Heart left ventricle (tissue), 16 donors: ENCODE measurements at regions not wholly inside any gene's neighbourhood (a gene's known extent, or its start where the extent isn't known, plus 50 kb on each side); places are given as distances from the start of the nearest gene placed in this dataset.

Experiments
- ATAC-seq, 4 donors: fragments of 200-7000 bp; cut with Tn5 transposase; one replicate each; pipeline ENCODE4 v1.9.1; 2020 to 2022; ENCODE audit warnings: moderate library complexity in 4 of 4, mild to moderate bottlenecking in 3 of 4, moderate number of reproducible peaks in 1 of 4
- DNase-seq, 5 donors: peaks; one replicate each; pipeline ENCODE4 v3.0.0-alpha.2; 2020
- H3K27ac ChIP-seq, 12 donors: fragments of 200-600 bp; sonication (generic) in 4 of 12; one replicate each; pipeline versions ENCODE4 v1.5.0 to v1.8.0; 2016 to 2022; ENCODE audit warnings: mild to moderate bottlenecking in 2 of 12
- H3K27me3 ChIP-seq, 9 donors: fragments of 200-600 bp; sonication (generic) in 2 of 9; one replicate each; pipeline versions ENCODE4 v1.5.1 to v1.8.0; 2016 to 2022; ENCODE audit warnings: mild to moderate bottlenecking in 3 of 9
- H3K36me3 ChIP-seq, 9 donors: fragments of 200-600 bp; sonication (generic) in 2 of 9; one replicate each; pipeline versions ENCODE4 v1.5.0 to v1.8.0; 2018 to 2022; ENCODE audit warnings: mild to moderate bottlenecking in 2 of 9
- H3K4me1 ChIP-seq, 12 donors: fragments of 200-600 bp; sonication (generic) in 4 of 12; one replicate each; pipeline versions ENCODE4 v1.5.0 to v1.8.0; 2016 to 2022; ENCODE audit warnings: mild to moderate bottlenecking in 3 of 12
- H3K4me3 ChIP-seq, 12 donors: fragments of 200-600 bp; sonication (generic) in 4 of 12; one replicate each; pipeline versions ENCODE4 v1.5.0 to v1.8.0; 2017 to 2022; ENCODE audit warnings: mild to moderate bottlenecking in 9 of 12, moderate library complexity in 4 of 12
- H3K9me3 ChIP-seq, 12 donors: fragments of 200-600 bp; sonication (generic) in 4 of 12; one replicate each; pipeline versions ENCODE4 v1.5.0 to v1.8.0; 2016 to 2022; ENCODE audit warnings: mild to moderate bottlenecking in 1 of 12
- POLR2A ChIP-seq, 2 donors: fragments of 450-650 bp; IDR thresholded peaks; one replicate each; pipeline ENCODE4 v1.6.1; 2017; ENCODE audit warnings: antibody characterized with exemption in 2 of 2, mild to moderate bottlenecking in 2 of 2, moderate library complexity in 2 of 2
- WGBS, 4 donors: extraction: QIAGEN DNeasy Blood & Tissue Kit in 2 of 4; methylation state at CpG; one replicate each; pipeline versions ENCODE4 v1.1.5 to v1.1.7; 2013 to 2018; 5-methylcytosine and 5-hydroxymethylcytosine counted together
- intact Hi-C, 10 donors: fragments of 100-400 bp; cut with DNase I; formaldehyde crosslinking; loops; one replicate each; pipeline versions ENCODE4 v1.11.1 to v1.14.2; 2022
- TF ChIP-seq, protein P1 (sequence below), 12 donors: fragments of 200-600 bp; sonication (generic) in 4 of 12; IDR thresholded peaks; one replicate each; pipeline versions ENCODE4 v1.5.0 to v1.8.0; 2018 to 2022; ENCODE audit warnings: antibody characterized with exemption in 12 of 12, mild to moderate bottlenecking in 5 of 12
- donor health status: ischemic (EF 13 %, LVEDD 7.1; RV severe dilation, severe dysfunction).
- donor health status: healthy with polysubstance abuse.
- donor health status: DM: no; HTN: yes; CAD: no.
- donor health status: DM: no; HTN: no; CAD: no.
- donor health status: ischemic (EF 25% LVEDD 6.9; RV normal size, moderate dysfunction).
- donor health status: ischemic (EF 25% LVEDD 5.7; RV mildly dilated, moderate dysfunction).
- donor health status: healthy.
- donor health status: DM: yes; HTN: yes; CAD: no.
- donor health status: ischemic (EF 35%, LVEDD 5.7; RV mildly dilated, moderate dysfunction).
- donor health status: nonischemic (EF 11% LVEDD 7.7; RV severe dilation, severe dysfunction).
- donor health status: DM: yes; HTN: yes; CAD: no.
- donor health status: PGD.
- donor health status: ischemic (EF 29% LVEDD 5.4; RV normal size, mild dysfunction).
- donor health status: nonischemic (EF 23%, LVEDD 6.1; RV moderate dilation, normal function).

DNA sequence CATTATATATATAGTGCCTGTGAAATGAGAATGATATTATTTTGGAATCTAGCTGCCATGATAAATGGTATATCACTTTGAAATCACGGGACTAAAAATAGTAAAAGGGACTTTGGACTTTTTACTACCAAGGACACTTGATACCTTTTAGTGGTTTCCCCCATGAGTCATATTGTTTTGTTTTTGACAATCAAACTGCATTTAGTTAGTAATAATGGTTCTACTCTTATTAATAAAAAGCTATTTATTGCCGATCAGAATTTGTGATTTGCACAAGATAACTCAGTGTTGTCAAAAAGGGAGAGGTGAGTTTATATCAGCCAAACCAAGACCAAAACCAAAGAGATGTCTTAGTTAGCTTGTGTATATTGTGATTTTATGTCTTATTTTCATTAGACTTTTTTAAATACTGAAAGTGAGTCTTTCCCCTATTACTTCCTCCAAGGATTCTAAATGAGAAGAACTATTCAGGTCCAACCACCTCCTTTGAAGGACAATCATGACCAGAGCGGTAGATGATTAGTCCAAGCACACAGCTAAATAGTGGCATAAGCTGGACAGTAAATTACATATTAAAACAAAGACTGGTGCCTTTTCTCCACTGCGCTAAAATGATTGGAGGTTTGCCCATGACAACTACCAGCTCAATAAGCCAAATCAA is 281.7 kb upstream of the ESRRG start:
- no peaks in the 10 kb centered on the region for H3K27me3 ChIP-seq
- no peak overlapping the region for H3K4me3 ChIP-seq
- no peak for DNase-seq
- H3K27ac ChIP-seq, result no peak overlapping the region
- WGBS, 4 donors, result 64 to 77% (median 72%) methylated on average over 4 of the region's 4 CpGs
- no peaks in the 10 kb centered on the region for H3K36me3 ChIP-seq
- TF ChIP-seq POLR2A (IDR thresholded peaks at IDR 0.05), result no peak
- TF ChIP-seq, protein P1, sequence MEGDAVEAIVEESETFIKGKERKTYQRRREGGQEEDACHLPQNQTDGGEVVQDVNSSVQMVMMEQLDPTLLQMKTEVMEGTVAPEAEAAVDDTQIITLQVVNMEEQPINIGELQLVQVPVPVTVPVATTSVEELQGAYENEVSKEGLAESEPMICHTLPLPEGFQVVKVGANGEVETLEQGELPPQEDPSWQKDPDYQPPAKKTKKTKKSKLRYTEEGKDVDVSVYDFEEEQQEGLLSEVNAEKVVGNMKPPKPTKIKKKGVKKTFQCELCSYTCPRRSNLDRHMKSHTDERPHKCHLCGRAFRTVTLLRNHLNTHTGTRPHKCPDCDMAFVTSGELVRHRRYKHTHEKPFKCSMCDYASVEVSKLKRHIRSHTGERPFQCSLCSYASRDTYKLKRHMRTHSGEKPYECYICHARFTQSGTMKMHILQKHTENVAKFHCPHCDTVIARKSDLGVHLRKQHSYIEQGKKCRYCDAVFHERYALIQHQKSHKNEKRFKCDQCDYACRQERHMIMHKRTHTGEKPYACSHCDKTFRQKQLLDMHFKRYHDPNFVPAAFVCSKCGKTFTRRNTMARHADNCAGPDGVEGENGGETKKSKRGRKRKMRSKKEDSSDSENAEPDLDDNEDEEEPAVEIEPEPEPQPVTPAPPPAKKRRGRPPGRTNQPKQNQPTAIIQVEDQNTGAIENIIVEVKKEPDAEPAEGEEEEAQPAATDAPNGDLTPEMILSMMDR (IDR thresholded peaks at IDR 0.05), result no peak
- intact Hi-C loops, result no loop called here
- H3K4me1 ChIP-seq, result no peaks in the 10 kb centered on the region
- H3K9me3 ChIP-seq, result no peaks in the 10 kb centered on the region
- ATAC-seq, result no peak

DNA sequence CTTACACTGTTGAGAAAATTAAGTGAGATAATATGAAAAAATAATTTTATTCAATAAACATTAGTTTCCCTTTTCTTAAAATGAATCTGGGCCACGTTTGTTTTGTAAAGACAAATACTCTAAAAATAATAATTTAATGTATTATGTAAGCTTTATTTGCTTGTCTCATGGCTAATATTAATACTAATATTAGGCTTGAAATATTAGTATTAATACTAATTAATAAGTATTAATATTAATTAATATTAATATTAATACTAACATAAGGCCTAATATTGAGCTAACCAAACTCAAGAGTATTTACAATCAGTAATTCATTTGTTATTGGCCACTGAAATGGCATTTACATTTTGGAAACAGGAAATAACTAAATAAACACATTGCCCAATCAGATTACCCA is 280.1 kb upstream of the ESRRG start:
- Histone ChIP-seq H3K27me3 (no peaks in the 10 kb centered on the region), H3K4me3 (no peak overlapping the region), H3K27ac (no peak overlapping the region), H3K9me3 (no peaks in the 10 kb centered on the region), H3K4me1 (no peaks in the 10 kb centered on the region), H3K36me3 (no peaks in the 10 kb centered on the region)
- DNase-seq (no peak), ATAC-seq (no peak)
- intact Hi-C loops, result no loop called here
- TF ChIP-seq, protein P1 (IDR thresholded peaks at IDR 0.05), result no peak
- no peak for TF ChIP-seq POLR2A (IDR thresholded peaks at IDR 0.05)
- 75 to 85% (median 77%) methylated on average over 1 of the region's 1 CpG for WGBS, 4 donors

DNA sequence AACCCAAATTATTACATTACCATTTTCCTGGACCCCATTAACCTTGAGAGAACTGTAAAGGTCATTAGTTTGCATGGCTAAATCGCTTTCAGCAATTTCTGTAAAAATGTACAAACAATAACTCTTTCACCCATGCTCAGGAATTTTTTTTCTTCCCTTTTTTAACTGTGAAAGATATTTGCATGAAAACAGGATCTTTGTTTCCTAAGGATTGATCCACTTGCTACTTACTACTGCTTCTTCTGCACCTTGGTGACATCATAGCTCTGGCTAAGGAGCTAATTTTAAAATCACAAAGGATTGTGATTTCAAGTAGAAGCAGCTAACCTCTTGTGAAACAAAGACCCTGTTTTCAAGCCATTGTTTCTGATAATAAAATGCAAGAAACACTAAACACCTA is 274.6 kb upstream of the ESRRG start:
- TF ChIP-seq POLR2A (IDR thresholded peaks at IDR 0.05), result no peak

DNA sequence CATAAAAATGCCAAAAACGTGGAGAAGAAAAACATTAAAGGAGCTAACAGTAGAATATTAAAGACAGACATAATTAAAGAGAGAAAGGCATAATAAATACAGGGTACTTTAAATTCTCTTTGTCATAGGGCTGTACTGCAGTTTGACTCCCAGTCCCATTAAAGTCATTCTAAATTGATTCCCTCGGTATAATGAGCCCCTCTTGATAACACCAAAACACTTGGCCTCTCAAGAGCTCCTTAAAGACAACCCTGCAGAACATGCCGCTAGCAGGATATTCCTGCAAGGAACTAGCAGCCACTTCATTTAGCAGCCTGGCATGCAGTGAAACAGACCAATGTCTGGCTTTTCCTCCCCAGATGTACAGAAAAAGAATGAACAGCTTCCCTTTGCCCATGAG is 273.8 kb upstream of the ESRRG start:
- no peaks in the 10 kb centered on the region for H3K36me3 ChIP-seq
- no peaks in the 10 kb centered on the region for H3K27me3 ChIP-seq
- H3K4me1 ChIP-seq, result no peaks in the 10 kb centered on the region
- H3K9me3 ChIP-seq, result no peaks in the 10 kb centered on the region
- no peak overlapping the region for H3K4me3 ChIP-seq
- ATAC-seq (no peak), DNase-seq (no peak)
- intact Hi-C loops, result no loop called here
- H3K27ac ChIP-seq, result no peak overlapping the region
- WGBS, 4 donors, result 50 to 59% (median 54%) methylated on average over 3 of the region's 3 CpGs
- TF ChIP-seq, protein P1 (IDR thresholded peaks at IDR 0.05), result no peak
- no peak for TF ChIP-seq POLR2A (IDR thresholded peaks at IDR 0.05)

More for the DNA sequence above, 274.6 kb upstream of the ESRRG start:
- no peaks in the 10 kb centered on the region for H3K9me3 ChIP-seq
- ATAC-seq, result no peak
- no peak for DNase-seq
- H3K4me1 ChIP-seq, result no peaks in the 10 kb centered on the region
- H3K4me3 ChIP-seq, result no peak overlapping the region
- no peaks in the 10 kb centered on the region for H3K27me3 ChIP-seq
- no peaks in the 10 kb centered on the region for H3K36me3 ChIP-seq
- 82 to 88% (median 86%) methylated on average over 1 of the region's 1 CpG for WGBS, 4 donors
- H3K27ac ChIP-seq, result no peak overlapping the region
- intact Hi-C loops, result no loop called here

DNA sequence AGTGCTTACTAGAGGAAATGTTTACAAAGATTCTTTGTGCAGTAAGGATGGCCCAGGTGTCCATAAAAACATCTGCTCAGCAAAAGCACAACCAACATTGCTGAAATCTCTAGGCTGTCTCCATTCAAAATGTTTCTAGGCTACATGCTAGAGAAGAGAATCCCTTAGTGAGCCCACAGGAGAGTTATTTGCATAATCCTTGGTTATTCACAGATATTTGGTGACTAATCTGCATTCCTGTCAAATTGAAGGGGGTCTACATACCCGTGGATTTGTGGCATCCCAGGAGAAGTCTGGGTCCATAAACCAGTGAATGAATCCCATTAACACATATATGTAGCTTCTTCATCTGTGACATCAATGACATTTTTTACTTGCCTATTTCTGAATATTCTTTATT is 261.3 kb upstream of the ESRRG start:
- Histone ChIP-seq H3K4me3 (no peak overlapping the region), H3K27me3 (no peaks in the 10 kb centered on the region), H3K27ac (peak overlapping the region in 2 of 12 donors; percentile 38 to 62), H3K36me3 (no peaks in the 10 kb centered on the region), H3K4me1 (peaks cover 0 to 10% (median 0%) of the 10 kb centered on the region in 12 donors), H3K9me3 (peaks cover 0 to 6% (median 0%) of the 10 kb centered on the region in 12 donors)
- TF ChIP-seq, protein P1 (IDR thresholded peaks at IDR 0.05), result no peak
- TF ChIP-seq POLR2A (IDR thresholded peaks at IDR 0.05), result no peak
- intact Hi-C loops, result loop anchor here in 1 of 10 donors (10.0 kb wide), 1 partner anchor 230 kb away; no protein-coding TSS in a partner anchor
- ATAC-seq, result no peak
- no peak for DNase-seq
- WGBS, 4 donors, result 28 to 48% (median 34%) methylated on average over 1 of the region's 1 CpG
